ENCODE measurements at regions not wholly inside any gene's neighbourhood (a gene's known extent, or its start where the extent isn't known, plus 50 kb on each side); places are given as distances from the start of the nearest gene placed in this dataset.
A peak's percentile ranks its signal among the peaks of the same experiment; 100 is the strongest.

- no peak for DNase-seq (ENCODE audit: low spot score)
Observed at GRCh38 chr6:90982051-90982450, 395.2 kb upstream of the MAP3K7 start.

- DNase-seq (ENCODE audit: low spot score) = no peak
Observed at GRCh38 chr6:90978046-90978445, 391.2 kb upstream of the MAP3K7 start.

- no peak for DNase-seq (ENCODE audit: low spot score)
Observed at GRCh38 chr6:90977513-90977912, 390.6 kb upstream of the MAP3K7 start.

GRCh38 chr6:90976341-90976740 is 389.5 kb upstream of the MAP3K7 start:
- no peak for DNase-seq (ENCODE audit: low spot score)

- DNase-seq (ENCODE audit: low spot score) = no peak
Observed at GRCh38 chr6:90975741-90976140, 388.9 kb upstream of the MAP3K7 start.

GRCh38 chr6:90973188-90973587 is 386.3 kb upstream of the MAP3K7 start:
- no peak for DNase-seq (ENCODE audit: low spot score)

- peak; percentile 79 for DNase-seq (ENCODE audit: low spot score)
Observed at GRCh38 chr6:90970672-90971071, 383.8 kb upstream of the MAP3K7 start.

- DNase-seq (ENCODE audit: low spot score) = no peak
Observed at GRCh38 chr6:90967471-90967870, 380.6 kb upstream of the MAP3K7 start.

GRCh38 chr6:90960324-90960723 is 373.5 kb upstream of the MAP3K7 start:
- no peak for DNase-seq (ENCODE audit: low spot score)

- DNase-seq (ENCODE audit: low spot score) = no peak
Observed at GRCh38 chr6:90955246-90955645, 368.4 kb upstream of the MAP3K7 start.

- DNase-seq (ENCODE audit: low spot score) = no peak
Observed at GRCh38 chr6:90953405-90954161, 366.7 kb upstream of the MAP3K7 start.

GRCh38 chr6:90952176-90952575 is 365.3 kb upstream of the MAP3K7 start:
- DNase-seq (ENCODE audit: low spot score) = no peak

- no peak for DNase-seq (ENCODE audit: low spot score)
Observed at GRCh38 chr6:90948540-90948939, 361.7 kb upstream of the MAP3K7 start.

GRCh38 chr6:90947184-90948064 is 360.6 kb upstream of the MAP3K7 start:
- DNase-seq (ENCODE audit: low spot score) = no peak

GRCh38 chr6:90941885-90942284 is 355.0 kb upstream of the MAP3K7 start:
- DNase-seq (ENCODE audit: low spot score) = no peak

- DNase-seq (ENCODE audit: low spot score) = peak; percentile 53
Observed at GRCh38 chr6:90940812-90941481, 354.1 kb upstream of the MAP3K7 start.

GRCh38 chr6:90939906-90940305 is 353.0 kb upstream of the MAP3K7 start:
- DNase-seq (ENCODE audit: low spot score) = no peak

GRCh38 chr6:90938122-90938521 is 351.2 kb upstream of the MAP3K7 start:
- no peak for DNase-seq (ENCODE audit: low spot score)

GRCh38 chr6:90936286-90936685 is 349.4 kb upstream of the MAP3K7 start:
- no peak for DNase-seq (ENCODE audit: low spot score)

- DNase-seq (ENCODE audit: low spot score) = no peak
Observed at GRCh38 chr6:90934966-90935365, 348.1 kb upstream of the MAP3K7 start.

- DNase-seq (ENCODE audit: low spot score) = no peak
Observed at GRCh38 chr6:90934081-90934480, 347.2 kb upstream of the MAP3K7 start.

GRCh38 chr6:90932351-90932750 is 345.5 kb upstream of the MAP3K7 start:
- DNase-seq (ENCODE audit: low spot score) = no peak
